Thymus (tissue), 11 donors: ENCODE measurements at regions not wholly inside any gene's neighbourhood (a gene's known extent, or its start where the extent isn't known, plus 50 kb on each side); places are given as distances from the start of the nearest gene placed in this dataset.
A peak's percentile ranks its signal among the peaks of the same experiment; 100 is the strongest.
"Not testable (repeated sequence)": the region's sequence is repeated elsewhere in the genome, so short reads cannot be mapped to it uniquely, and the experiment has no call there.

Experiments used
- DNase-seq, 9 donors: peaks; one replicate each; pipeline ENCODE4 v3.0.0-alpha.2; 2013; ENCODE audit warnings: low spot score in 9 of 9, low read depth in 6 of 9, missing footprints in 1 of 9
- H3K27ac ChIP-seq, 2 donors: one replicate each; pipeline ENCODE4 v1.5.1; 2013; ENCODE audit warnings: control low read depth in 1 of 2, low read depth in 1 of 2, low read length in 1 of 2, mild to moderate bottlenecking in 1 of 2, moderate library complexity in 1 of 2
- H3K27me3 ChIP-seq, 2 donors: one replicate each; pipeline ENCODE4 v1.5.1; 2013; ENCODE audit warnings: low read length in 1 of 2; ENCODE audit not compliant: control insufficient read depth in 2 of 2, insufficient read depth in 1 of 2
- H3K36me3 ChIP-seq, 2 donors: one replicate each; pipeline ENCODE4 v1.5.1; 2013; ENCODE audit warnings: low read length in 1 of 2, mild to moderate bottlenecking in 1 of 2, moderate library complexity in 1 of 2; ENCODE audit not compliant: control insufficient read depth in 2 of 2, insufficient read depth in 2 of 2
- H3K4me1 ChIP-seq, 2 donors: one replicate each; pipeline ENCODE4 v1.5.1; 2013; ENCODE audit warnings: low read length in 2 of 2; ENCODE audit not compliant: control insufficient read depth in 2 of 2, insufficient read depth in 2 of 2
- H3K4me3 ChIP-seq, 2 donors: one replicate each; pipeline ENCODE4 v1.5.1; 2013; ENCODE audit warnings: low read length in 2 of 2, control low read depth in 1 of 2, mild to moderate bottlenecking in 1 of 2
- H3K9me3 ChIP-seq, 2 donors: one replicate each; pipeline ENCODE4 v1.5.1; 2013; ENCODE audit warnings: low read length in 1 of 2, mild to moderate bottlenecking in 1 of 2; ENCODE audit not compliant: control insufficient read depth in 2 of 2, insufficient read depth in 1 of 2
- WGBS: extraction: QIAGEN DNeasy Blood & Tissue Kit; methylation state at CpG from one replicate; pipeline ENCODE4 v1.1.7; 2013; 5-methylcytosine and 5-hydroxymethylcytosine counted together
- donor health status: healthy.

GRCh38 chr14:106468869-106469268 lies 942.5 kb downstream of the TMEM121 start:
- H3K4me1 ChIP-seq = peaks cover 0 to 28% of the 10 kb centered on the region in 2 donors
- not testable (repeated sequence) for H3K9me3 ChIP-seq, H3K36me3 ChIP-seq, H3K4me3 ChIP-seq, H3K27me3 ChIP-seq, H3K27ac ChIP-seq
- peak in 3 of 9 donors; percentile 21 to 30 (median 23) for DNase-seq
- WGBS = 72% methylated on average over 4 of the region's 4 CpGs

GRCh38 chr14:106470028-106470427 lies 943.6 kb downstream of the TMEM121 start:
- peak in 3 of 9 donors; percentile 26 to 59 (median 29) for DNase-seq
- peak overlapping the region in 1 of 2 donors; percentile 30 for H3K27ac ChIP-seq
- H3K9me3 ChIP-seq, H3K4me3 ChIP-seq, H3K36me3 ChIP-seq, H3K27me3 ChIP-seq: not testable (repeated sequence)
- 24% methylated on average over 3 of the region's 3 CpGs for WGBS
- peaks cover 0 to 28% of the 10 kb centered on the region in 2 donors for H3K4me1 ChIP-seq

- H3K4me3 ChIP-seq, DNase-seq, H3K36me3 ChIP-seq, H3K27me3 ChIP-seq, H3K27ac ChIP-seq, H3K9me3 ChIP-seq: not testable (repeated sequence)
- H3K4me1 ChIP-seq = peaks cover 0 to 21% of the 10 kb centered on the region in 2 donors
- WGBS = 86% methylated on average over 6 of the region's 6 CpGs
Measured at GRCh38 chr14:106474261-106475028, 948.1 kb downstream of the TMEM121 start.

- 48% methylated on average over 3 of the region's 3 CpGs for WGBS
- not testable (repeated sequence) for H3K27ac ChIP-seq, H3K9me3 ChIP-seq, H3K4me3 ChIP-seq, H3K36me3 ChIP-seq, DNase-seq, H3K27me3 ChIP-seq
- peaks cover 0 to 13% of the 10 kb centered on the region in 2 donors for H3K4me1 ChIP-seq
Measured at GRCh38 chr14:106475214-106475613, 948.8 kb downstream of the TMEM121 start.

GRCh38 chr14:106477600-106477999 lies 951.2 kb downstream of the TMEM121 start:
- not testable (repeated sequence) for H3K4me1 ChIP-seq, H3K4me3 ChIP-seq, H3K36me3 ChIP-seq, H3K27ac ChIP-seq, DNase-seq, H3K9me3 ChIP-seq, H3K27me3 ChIP-seq
- WGBS = no CpG with 5 or more reads among the region's 4 CpGs

GRCh38 chr14:106480287-106480686 lies 953.9 kb downstream of the TMEM121 start:
- not testable (repeated sequence) for H3K4me1 ChIP-seq, H3K4me3 ChIP-seq, H3K27ac ChIP-seq, H3K36me3 ChIP-seq, DNase-seq, H3K27me3 ChIP-seq, H3K9me3 ChIP-seq
- no CpG with 5 or more reads among the region's 34 CpGs for WGBS

- DNase-seq, H3K36me3 ChIP-seq, H3K4me1 ChIP-seq, H3K27ac ChIP-seq, H3K9me3 ChIP-seq, H3K4me3 ChIP-seq, H3K27me3 ChIP-seq: not testable (repeated sequence)
- WGBS = 97% methylated on average over 30 of the region's 45 CpGs
Measured at GRCh38 chr14:106482213-106482612, 955.8 kb downstream of the TMEM121 start.

- Histone ChIP-seq H3K4me3 (no peak overlapping the region), H3K36me3 (no peaks in the 10 kb centered on the region)
- WGBS = 87% methylated on average over 2 of the region's 2 CpGs
Measured at GRCh38 chr14:106487600-106487999, 961.2 kb downstream of the TMEM121 start.

GRCh38 chr14:106488291-106488690 lies 961.9 kb downstream of the TMEM121 start:
- no peak overlapping the region for H3K4me3 ChIP-seq
- no peak overlapping the region for H3K27ac ChIP-seq
- WGBS = 94% methylated on average over 1 of the region's 1 CpG
- no peak for DNase-seq
- H3K27me3 ChIP-seq = no peaks in the 10 kb centered on the region
- H3K9me3 ChIP-seq = peaks cover 0 to 15% of the 10 kb centered on the region in 2 donors
- no peaks in the 10 kb centered on the region for H3K36me3 ChIP-seq
- peaks cover 12 to 15% of the 10 kb centered on the region in 2 donors for H3K4me1 ChIP-seq

More at GRCh38 chr14:106487600-106487999, 961.2 kb downstream of the TMEM121 start:
- DNase-seq = peak in 1 of 9 donors; percentile 51
- H3K4me1 ChIP-seq = peaks cover 12 to 15% of the 10 kb centered on the region in 2 donors
- H3K27me3 ChIP-seq = no peaks in the 10 kb centered on the region
- no peak overlapping the region for H3K27ac ChIP-seq
- H3K9me3 ChIP-seq = peaks cover 0 to 15% of the 10 kb centered on the region in 2 donors
